Keratinocyte (primary cell): ENCODE measurements at regions not wholly inside any gene's neighbourhood (a gene's known extent, or its start where the extent isn't known, plus 50 kb on each side); places are given as distances from the start of the nearest gene placed in this dataset.

Source experiments
- DNase-seq: peaks from one replicate; pipeline ENCODE4 v3.0.0-alpha.2; 2011; ENCODE audit warnings: low read depth, missing footprints, low spot score
- FAIRE-seq: peaks from 2 replicates; lab custom pipeline; 2011; peaks lifted over from hg19 to GRCh38; lab: Jason Lieb, UNC
- H2AFZ ChIP-seq: 2 replicates; pipeline ENCODE4 v1.6.0; 2012; ENCODE audit warnings: low read length, control low read depth, inconsistent platforms; ENCODE audit not compliant: control insufficient read depth
- H3K27ac ChIP-seq: 2 replicates; pipeline ENCODE4 v1.5.1; 2011; ENCODE audit warnings: low read length; ENCODE audit not compliant: control insufficient read depth, insufficient read depth
- H3K27me3 ChIP-seq: 3 replicates; pipeline ENCODE4 v1.6.0; 2011; ENCODE audit warnings: low read length; ENCODE audit not compliant: control insufficient read depth, insufficient read depth; ENCODE audit errors: extremely low read depth
- H3K36me3 ChIP-seq, 2 experiments: 2 replicates in 1 of 2; 3 replicates in 1 of 2; pipeline ENCODE4 v1.5.1; 2011; ENCODE audit warnings: low read length in 2 of 2, mild to moderate bottlenecking in 1 of 2; ENCODE audit not compliant: control insufficient read depth in 2 of 2, insufficient read depth in 2 of 2; ENCODE audit errors: extremely low read depth in 1 of 2
- H3K4me1 ChIP-seq: 3 replicates; pipeline ENCODE4 v1.5.1; 2011; ENCODE audit warnings: low read length; ENCODE audit not compliant: control insufficient read depth, insufficient read depth; ENCODE audit errors: extremely low read depth
- H3K4me2 ChIP-seq: 3 replicates; pipeline ENCODE4 v1.6.0; 2011; ENCODE audit warnings: low read depth, low read length; ENCODE audit not compliant: control insufficient read depth, insufficient read depth; ENCODE audit errors: extremely low read depth
- H3K4me3 ChIP-seq, 3 experiments: fragments of 200-600 bp in 1 of 3; sonication (generic) in 1 of 3; 2 replicates in 2 of 3; 3 replicates in 1 of 3; pipeline ENCODE4 v1.5.1; 2011 to 2016; ENCODE audit warnings: low read length in 3 of 3, mild to moderate bottlenecking in 3 of 3, control low read depth in 2 of 3, inconsistent platforms in 1 of 3, low read depth in 1 of 3, mixed read lengths in 1 of 3, mixed run types in 1 of 3, moderate library complexity in 1 of 3; ENCODE audit not compliant: control insufficient read depth in 2 of 3, insufficient read depth in 2 of 3; ENCODE audit errors: extremely low read depth in 1 of 3
- H3K79me2 ChIP-seq: 2 replicates; pipeline ENCODE4 v1.6.0; 2012; ENCODE audit warnings: low read length; ENCODE audit not compliant: control insufficient read depth, insufficient read depth
- H3K9ac ChIP-seq: 3 replicates; pipeline ENCODE4 v1.6.0; 2011; ENCODE audit warnings: low read length; ENCODE audit not compliant: control insufficient read depth, insufficient read depth; ENCODE audit errors: extremely low read depth
- H3K9me1 ChIP-seq: 3 replicates; pipeline ENCODE4 v1.6.0; 2011; ENCODE audit warnings: low read length; ENCODE audit not compliant: control insufficient read depth, insufficient read depth; ENCODE audit errors: extremely low read depth
- H3K9me3 ChIP-seq: 2 replicates; pipeline ENCODE4 v1.5.1; 2012; ENCODE audit warnings: low read depth, low read length; ENCODE audit not compliant: control insufficient read depth
- H4K20me1 ChIP-seq: 3 replicates; pipeline ENCODE4 v1.6.0; 2011; ENCODE audit warnings: low read length; ENCODE audit not compliant: control insufficient read depth, insufficient read depth; ENCODE audit errors: extremely low read depth
- CTCF ChIP-seq, 3 experiments: IDR thresholded peaks in 1 of 3; conservative IDR thresholded peaks in 1 of 3; optimal IDR thresholded peaks in 1 of 3; 2 replicates in 2 of 3; 3 replicates in 1 of 3; pipeline versions ENCODE3 to v1.5.1; 2011; ENCODE audit warnings: low read length in 3 of 3, mild to moderate bottlenecking in 3 of 3, moderate library complexity in 2 of 3, control low read depth in 1 of 3, inconsistent platforms in 1 of 3; ENCODE audit not compliant: insufficient read depth in 2 of 3; ENCODE audit errors: extremely low read depth in 1 of 3
- EZH2 ChIP-seq: IDR thresholded peaks from one replicate; pipeline ENCODE4 v1.6.1; 2012; ENCODE audit warnings: inconsistent platforms, mild to moderate bottlenecking, low read length, moderate library complexity
- dilution Hi-C: fragments of 300-500 bp; cut with MboI; formaldehyde crosslinking; loops from one replicate; pipeline ENCODE4 v1.7.0; 2020; ENCODE audit warnings: low sequenced_read_pairs; ENCODE audit not compliant: extremely low pct_ligation_motif_present

GRCh38 chr2:7621018-7621814, 704.0 kb downstream of the RNF144A start:
- Histone ChIP-seq H3K4me3 (no peak overlapping the region), H3K4me2 (no peak overlapping the region)

GRCh38 chr2:7625392-7626138, 708.4 kb downstream of the RNF144A start:
- Histone ChIP-seq H3K9me1 (no peaks in the 10 kb centered on the region), H3K4me1 (no peaks in the 10 kb centered on the region), H4K20me1 (no peaks in the 10 kb centered on the region), H3K36me3 (no peaks in the 10 kb centered on the region), H2AFZ (no peak overlapping the region), H3K79me2 (no peaks in the 10 kb centered on the region), H3K9me3 (no peaks in the 10 kb centered on the region), H3K27ac (no peak overlapping the region), H3K27me3 (no peaks in the 10 kb centered on the region), H3K9ac (no peak overlapping the region), H3K4me3 (no peak overlapping the region), H3K4me2 (no peak overlapping the region)
- dilution Hi-C loops, result no loop called here
- FAIRE-seq (no peak), DNase-seq (no peak)
- TF ChIP-seq CTCF (optimal IDR thresholded peaks at IDR 0.05 in 1 of 3, IDR thresholded peaks at IDR 0.05 in 1 of 3, conservative IDR thresholded peaks at IDR 0.05 in 1 of 3; ENCODE audit: extremely low read depth in 1 of 3, insufficient read depth in 2 of 3, low read length in 3 of 3) (no peak), EZH2 (no peak)

More at GRCh38 chr2:7621018-7621814, 704.0 kb downstream of the RNF144A start:
- H3K4me1 ChIP-seq, result no peaks in the 10 kb centered on the region
- no peaks in the 10 kb centered on the region for H3K79me2 ChIP-seq
- H2AFZ ChIP-seq, result no peak overlapping the region
- H3K27ac ChIP-seq, result no peak overlapping the region
- FAIRE-seq, result no peak
- H3K9me3 ChIP-seq, result no peaks in the 10 kb centered on the region
- dilution Hi-C loops, result no loop called here
- no peak for DNase-seq
- no peaks in the 10 kb centered on the region for H4K20me1 ChIP-seq
- no peaks in the 10 kb centered on the region for H3K27me3 ChIP-seq
- TF ChIP-seq EZH2, result no peak
- TF ChIP-seq CTCF (optimal IDR thresholded peaks at IDR 0.05 in 1 of 3, IDR thresholded peaks at IDR 0.05 in 1 of 3, conservative IDR thresholded peaks at IDR 0.05 in 1 of 3; ENCODE audit: extremely low read depth in 1 of 3, insufficient read depth in 2 of 3, low read length in 3 of 3), result no peak
- H3K9me1 ChIP-seq, result no peaks in the 10 kb centered on the region
- H3K36me3 ChIP-seq, result no peaks in the 10 kb centered on the region
- H3K9ac ChIP-seq, result no peak overlapping the region
